Ovary (tissue), 7 donors: ENCODE measurements at regions not wholly inside any gene's neighbourhood (a gene's known extent, or its start where the extent isn't known, plus 50 kb on each side); places are given as distances from the start of the nearest gene placed in this dataset.

ENCODE experiments used
- DNase-seq, 5 donors: peaks; one replicate each; pipeline ENCODE4 v3.0.0-alpha.2; 2019 to 2020
- H3K27ac ChIP-seq, 2 donors: fragments of 200-600 bp; one replicate each; pipeline versions ENCODE4 v1.5.1 to v1.8.0; 2019 to 2022
- H3K27me3 ChIP-seq: fragments of 200-600 bp; one replicate; pipeline ENCODE4 v1.8.0; 2022
- H3K36me3 ChIP-seq: fragments of 200-600 bp; sonication (generic); one replicate; pipeline ENCODE4 v1.5.1; 2019
- H3K4me1 ChIP-seq: one replicate; pipeline ENCODE4 v1.8.1; 2013; ENCODE audit warnings: mild to moderate bottlenecking, moderate library complexity; ENCODE audit not compliant: insufficient read depth
- H3K4me3 ChIP-seq: fragments of 200-600 bp; sonication (generic); one replicate; pipeline ENCODE4 v1.5.1; 2017
- H3K9me3 ChIP-seq, 2 donors: fragments of 200-600 bp in 1 of 2; sonication (generic) in 1 of 2; one replicate each; pipeline versions ENCODE4 v1.5.1 to v1.8.1; 2013 to 2019; ENCODE audit warnings: mild to moderate bottlenecking in 1 of 2, moderate library complexity in 1 of 2
- EP300 ChIP-seq: sonication (generic); formaldehyde crosslinking; IDR thresholded peaks from one replicate; pipeline ENCODE4 v1.6.1; 2017; ENCODE audit warnings: antibody characterized with exemption
- POLR2A ChIP-seq: fragments of 450-650 bp; IDR thresholded peaks from one replicate; pipeline ENCODE4 v1.6.1; 2017; ENCODE audit warnings: antibody characterized with exemption, mild to moderate bottlenecking, moderate library complexity
- WGBS, 3 donors: extraction: QIAGEN DNeasy Blood & Tissue Kit in 1 of 3; methylation state at CpG; one replicate each; pipeline versions ENCODE4 v1.1.5 to v1.1.7; 2013 to 2017; 5-methylcytosine and 5-hydroxymethylcytosine counted together
- intact Hi-C, 4 donors: fragments of 100-400 bp; cut with DNase I; formaldehyde crosslinking; loops; one replicate each; pipeline versions ENCODE4 v1.11.0 to v1.15.1; 2022 to 2023
- TF ChIP-seq, protein P1 (sequence below), 3 donors: fragments of 450-650 bp in 2 of 3; fragments of 200-600 bp in 1 of 3; IDR thresholded peaks; one replicate each; pipeline versions ENCODE4 v1.5.1 to v1.8.0; 2016 to 2022; ENCODE audit warnings: antibody characterized with exemption in 3 of 3, mild to moderate bottlenecking in 1 of 3
- donor health status: DM: no; HTN: no; CAD: no; lungs with moderate emphysema.
- donor health status: DM: no; HTN: no; CAD: no.
- donor health status: Bipolar disorder and iron deficiency.
- donor health status: DM: no; HTN: no; CAD: no.
- donor health status: DM: yes; HTN: yes; CAD: no.

DNA sequence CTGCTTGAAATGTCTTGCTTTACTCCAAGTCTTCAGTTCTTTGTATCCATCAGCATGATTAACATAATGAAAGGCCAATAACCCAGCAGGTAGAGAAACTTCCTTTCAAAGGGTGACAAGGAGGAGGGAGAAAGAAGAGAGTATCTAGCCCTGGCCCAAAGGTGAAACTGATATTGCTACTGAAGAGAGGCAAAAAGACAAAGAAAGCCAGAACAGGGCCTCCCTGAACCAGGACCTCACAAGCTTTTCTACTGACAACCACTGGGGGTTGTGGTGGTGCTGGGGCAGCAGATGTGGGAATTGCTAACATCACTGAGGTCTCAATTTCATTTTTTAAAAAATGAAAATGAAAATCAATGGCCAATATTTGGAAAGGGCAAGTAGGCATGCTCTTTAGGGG is 234.1 kb downstream of the RSL24D1 start:
- Histone ChIP-seq H3K27me3 (no peaks in the 10 kb centered on the region), H3K4me1 (no peaks in the 10 kb centered on the region), H3K9me3 (no peaks in the 10 kb centered on the region), H3K27ac (no peak overlapping the region), H3K36me3 (no peaks in the 10 kb centered on the region), H3K4me3 (no peak overlapping the region)
- DNase-seq, result no peak
- TF ChIP-seq, protein P1, sequence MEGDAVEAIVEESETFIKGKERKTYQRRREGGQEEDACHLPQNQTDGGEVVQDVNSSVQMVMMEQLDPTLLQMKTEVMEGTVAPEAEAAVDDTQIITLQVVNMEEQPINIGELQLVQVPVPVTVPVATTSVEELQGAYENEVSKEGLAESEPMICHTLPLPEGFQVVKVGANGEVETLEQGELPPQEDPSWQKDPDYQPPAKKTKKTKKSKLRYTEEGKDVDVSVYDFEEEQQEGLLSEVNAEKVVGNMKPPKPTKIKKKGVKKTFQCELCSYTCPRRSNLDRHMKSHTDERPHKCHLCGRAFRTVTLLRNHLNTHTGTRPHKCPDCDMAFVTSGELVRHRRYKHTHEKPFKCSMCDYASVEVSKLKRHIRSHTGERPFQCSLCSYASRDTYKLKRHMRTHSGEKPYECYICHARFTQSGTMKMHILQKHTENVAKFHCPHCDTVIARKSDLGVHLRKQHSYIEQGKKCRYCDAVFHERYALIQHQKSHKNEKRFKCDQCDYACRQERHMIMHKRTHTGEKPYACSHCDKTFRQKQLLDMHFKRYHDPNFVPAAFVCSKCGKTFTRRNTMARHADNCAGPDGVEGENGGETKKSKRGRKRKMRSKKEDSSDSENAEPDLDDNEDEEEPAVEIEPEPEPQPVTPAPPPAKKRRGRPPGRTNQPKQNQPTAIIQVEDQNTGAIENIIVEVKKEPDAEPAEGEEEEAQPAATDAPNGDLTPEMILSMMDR (IDR thresholded peaks at IDR 0.05), result no peak
- TF ChIP-seq POLR2A, result no peak
- no peak for TF ChIP-seq EP300
- intact Hi-C loops, result no loop called here

DNA sequence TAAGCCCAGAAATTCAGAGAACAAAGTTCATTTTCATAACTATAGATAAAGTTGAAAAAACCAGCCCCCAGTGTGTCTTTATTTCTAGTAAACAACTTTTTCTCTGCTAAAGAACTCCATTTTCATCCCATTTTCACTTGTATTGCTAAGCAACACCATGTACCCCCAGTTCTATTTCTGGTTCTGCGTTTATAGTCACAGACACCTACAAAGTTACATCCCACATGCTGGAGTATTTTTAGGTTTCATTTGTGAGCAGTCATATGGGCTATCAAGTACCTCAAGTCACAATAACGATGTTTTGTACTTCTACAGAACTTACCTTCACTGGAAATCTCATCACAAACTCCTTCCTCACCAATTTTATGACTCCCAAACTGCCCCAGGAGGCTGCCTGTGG is 236.5 kb downstream of the RSL24D1 start:
- WGBS, 3 donors, result 38 to 57% (median 48%) methylated on average over 2 of the region's 2 CpGs
- Histone ChIP-seq H3K9me3 (no peaks in the 10 kb centered on the region), H3K27ac (no peak overlapping the region), H3K36me3 (no peaks in the 10 kb centered on the region), H3K27me3 (no peaks in the 10 kb centered on the region), H3K4me3 (no peak overlapping the region), H3K4me1 (no peaks in the 10 kb centered on the region)
- DNase-seq, result no peak
- intact Hi-C loops, result no loop called here
- TF ChIP-seq, protein P1 (IDR thresholded peaks at IDR 0.05), result no peak
- TF ChIP-seq POLR2A (no peak), EP300 (no peak)

DNA sequence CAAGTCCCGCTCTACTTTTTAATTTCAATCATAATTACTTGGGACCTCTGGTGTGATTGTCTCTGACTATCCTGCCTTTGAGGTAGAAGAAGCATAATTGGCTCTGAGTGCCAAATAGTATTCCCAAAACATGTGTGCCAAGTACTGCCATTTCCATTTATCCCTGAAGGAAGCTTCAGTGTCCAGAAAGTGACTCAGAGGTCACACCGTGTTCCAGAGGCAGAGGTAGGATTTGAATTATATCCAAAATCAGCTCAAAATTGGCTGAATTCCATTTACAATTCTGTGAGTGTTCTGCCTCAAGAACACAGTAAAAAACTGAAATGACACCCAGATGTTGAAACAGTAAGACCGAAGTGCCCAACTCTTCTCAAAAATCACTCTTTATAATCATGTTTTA is 255.3 kb downstream of the RSL24D1 start:
- intact Hi-C loops, result no loop called here
- Histone ChIP-seq H3K9me3 (no peaks in the 10 kb centered on the region), H3K36me3 (no peaks in the 10 kb centered on the region), H3K27ac (no peak overlapping the region), H3K4me1 (no peaks in the 10 kb centered on the region), H3K4me3 (no peak overlapping the region), H3K27me3 (no peaks in the 10 kb centered on the region)
- WGBS, 3 donors, result 49 to 50% (median 49%) methylated on average over 3 of the region's 3 CpGs
- no peak for DNase-seq
- TF ChIP-seq POLR2A (no peak), EP300 (no peak)
- TF ChIP-seq, protein P1 (IDR thresholded peaks at IDR 0.05), result no peak

DNA sequence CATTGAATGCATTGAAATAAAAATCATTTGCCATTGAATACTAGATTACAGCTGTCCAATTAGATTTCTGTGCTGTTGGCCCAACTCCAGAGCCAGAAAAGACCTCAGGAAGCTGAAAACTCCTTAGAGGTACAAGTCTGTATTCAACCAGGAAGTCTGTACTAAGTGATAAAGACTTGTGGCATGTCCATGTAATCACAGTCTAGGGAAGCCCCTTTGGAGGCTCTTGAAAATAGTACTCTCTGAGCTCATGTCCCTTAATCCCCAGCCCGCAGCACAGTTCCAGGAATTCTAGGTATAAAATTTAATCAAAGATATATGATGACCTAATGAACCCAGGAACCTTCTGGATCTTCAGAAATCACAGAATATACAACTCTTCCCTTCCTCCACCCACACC is 279.4 kb downstream of the RSL24D1 start:
- Histone ChIP-seq H3K27ac (no peak overlapping the region), H3K4me1 (no peaks in the 10 kb centered on the region), H3K4me3 (no peak overlapping the region), H3K9me3 (no peaks in the 10 kb centered on the region), H3K27me3 (no peaks in the 10 kb centered on the region), H3K36me3 (no peaks in the 10 kb centered on the region)
- TF ChIP-seq POLR2A (no peak), EP300 (no peak)
- TF ChIP-seq, protein P1 (IDR thresholded peaks at IDR 0.05), result no peak
- 63 to 76% (median 76%) methylated on average over 1 of the region's 1 CpG for WGBS, 3 donors
- no peak for DNase-seq
- intact Hi-C loops, result no loop called here

DNA sequence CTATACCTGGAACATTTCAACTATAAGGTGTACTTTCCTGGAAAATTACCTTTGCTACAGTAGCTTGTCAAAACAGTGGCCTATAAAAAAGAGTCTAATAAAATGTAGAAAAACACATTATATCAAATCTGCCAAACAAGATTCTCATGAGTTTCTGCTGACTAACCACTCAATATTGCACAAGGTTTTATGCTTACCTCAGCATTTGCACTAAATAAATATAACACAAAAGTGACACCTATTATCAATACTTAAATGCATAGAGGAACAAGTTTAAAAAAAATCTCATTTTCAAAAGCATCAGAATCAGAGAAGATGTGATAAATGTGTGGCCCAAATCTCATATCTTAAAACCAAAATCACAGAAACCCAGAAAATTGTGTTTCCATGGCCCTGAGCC is 281.4 kb downstream of the RSL24D1 start:
- Histone ChIP-seq H3K27me3 (no peaks in the 10 kb centered on the region), H3K27ac (no peak overlapping the region), H3K4me3 (no peak overlapping the region), H3K36me3 (no peaks in the 10 kb centered on the region), H3K4me1 (no peaks in the 10 kb centered on the region), H3K9me3 (no peaks in the 10 kb centered on the region)
- intact Hi-C loops, result no loop called here
- TF ChIP-seq, protein P1 (IDR thresholded peaks at IDR 0.05), result no peak
- no peak for TF ChIP-seq EP300
- DNase-seq, result no peak
